Heart right ventricle (tissue), 16 donors: ENCODE measurements at regions not wholly inside any gene's neighbourhood (a gene's known extent, or its start where the extent isn't known, plus 50 kb on each side); places are given as distances from the start of the nearest gene placed in this dataset.

Experiments
- ATAC-seq, 8 donors: fragments of 200-7000 bp; cut with Tn5 transposase; one replicate each; pipeline ENCODE4 v1.9.1; 2020; ENCODE audit warnings: mild to moderate bottlenecking in 8 of 8, moderate library complexity in 8 of 8, moderate number of reproducible peaks in 1 of 8
- DNase-seq, 2 donors: peaks; one replicate each; pipeline ENCODE4 v3.0.0-alpha.2; 2020
- H3K27ac ChIP-seq, 10 donors: fragments of 200-600 bp; sonication (generic) in 2 of 10; one replicate each; pipeline versions ENCODE4 v1.5.0 to v1.8.0; 2020 to 2022; ENCODE audit warnings: mild to moderate bottlenecking in 3 of 10
- H3K27me3 ChIP-seq, 7 donors: fragments of 200-600 bp; one replicate each; pipeline ENCODE4 v1.8.0; 2021 to 2022; ENCODE audit warnings: mild to moderate bottlenecking in 2 of 7
- H3K36me3 ChIP-seq, 9 donors: fragments of 200-600 bp; sonication (generic) in 1 of 9; one replicate each; pipeline versions ENCODE4 v1.5.0 to v1.8.0; 2020 to 2022; ENCODE audit warnings: mild to moderate bottlenecking in 2 of 9
- H3K4me1 ChIP-seq, 9 donors: fragments of 200-600 bp; sonication (generic) in 1 of 9; one replicate each; pipeline versions ENCODE4 v1.5.0 to v1.8.0; 2020 to 2022; ENCODE audit warnings: mild to moderate bottlenecking in 4 of 9
- H3K4me3 ChIP-seq, 10 donors: fragments of 200-600 bp; sonication (generic) in 2 of 10; one replicate each; pipeline versions ENCODE4 v1.5.0 to v1.8.0; 2020 to 2022; ENCODE audit warnings: mild to moderate bottlenecking in 7 of 10, moderate library complexity in 2 of 10
- H3K9me3 ChIP-seq, 11 donors: fragments of 200-600 bp in 10 of 11; sonication (generic) in 2 of 11; one replicate each; pipeline versions ENCODE4 v1.5.0 to v1.8.0; 2013 to 2022; ENCODE audit warnings: mild to moderate bottlenecking in 2 of 11, control low read depth in 1 of 11, moderate library complexity in 1 of 11
- CTCF ChIP-seq, 9 donors: fragments of 200-600 bp; sonication (generic) in 2 of 9; IDR thresholded peaks; one replicate each; pipeline versions ENCODE4 v1.5.0 to v1.8.0; 2021 to 2022; ENCODE audit warnings: antibody characterized with exemption in 9 of 9, mild to moderate bottlenecking in 5 of 9, moderate library complexity in 1 of 9
- WGBS, 2 donors: extraction: QIAGEN DNeasy Blood & Tissue Kit; methylation state at CpG; one replicate each; pipeline ENCODE4 v1.1.7; 2013; ENCODE audit warnings: inconsistent platforms in 1 of 2; 5-methylcytosine and 5-hydroxymethylcytosine counted together
- intact Hi-C, 10 donors: fragments of 100-400 bp; cut with DNase I; formaldehyde crosslinking; loops; one replicate each; pipeline versions ENCODE4 v1.11.1 to v1.14.2; 2022
- donor health status: Arrhythmogenic right ventricular cardiomyopathy.
- donor health status: ischemic (EF 13 %, LVEDD 7.1; RV severe dilation, severe dysfunction).
- donor health status: healthy with polysubstance abuse.
- donor health status: DM: no; HTN: yes; CAD: no.
- donor health status: DM: no; HTN: no; CAD: no.
- donor health status: ischemic (EF 25% LVEDD 6.9; RV normal size, moderate dysfunction).
- donor health status: ischemic (EF 25% LVEDD 5.7; RV mildly dilated, moderate dysfunction).
- donor health status: healthy.
- donor health status: DM: yes; HTN: yes; CAD: no.
- donor health status: Ischemic cardiomyopathy.
- donor health status: ischemic (EF 35%, LVEDD 5.7; RV mildly dilated, moderate dysfunction).
- donor health status: nonischemic (EF 11% LVEDD 7.7; RV severe dilation, severe dysfunction).
- donor health status: DM: yes; HTN: yes; CAD: no.
- donor health status: PGD.
- donor health status: ischemic (EF 29% LVEDD 5.4; RV normal size, mild dysfunction).
- donor health status: nonischemic (EF 23%, LVEDD 6.1; RV moderate dilation, normal function).

DNA sequence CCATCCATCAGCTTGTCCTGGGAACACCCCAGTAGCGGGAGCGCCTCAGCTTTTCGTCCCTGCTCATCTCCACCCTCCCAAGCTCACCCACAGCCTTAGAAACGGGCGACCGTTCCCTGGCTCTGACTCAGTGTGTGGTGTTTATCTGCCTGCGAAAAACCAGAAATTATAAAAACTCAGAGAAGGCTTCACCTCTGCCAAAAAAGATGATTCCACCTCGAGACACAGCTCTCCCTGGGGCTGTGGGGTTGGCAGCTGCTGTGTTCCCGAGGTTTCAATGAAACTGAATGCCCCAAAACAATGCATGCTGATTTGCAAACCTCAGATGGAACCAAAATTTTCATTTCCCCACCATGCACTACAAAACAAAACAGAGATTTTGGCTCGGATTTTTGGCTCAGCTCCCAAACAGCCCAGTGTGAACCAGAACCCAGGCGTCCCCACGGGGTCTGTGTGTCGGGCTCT lies 62.4 kb upstream of the MED9 start:
- ATAC-seq, result peak in 3 of 8 donors; percentile 23 to 31 (median 25)
- DNase-seq, result peak in 1 of 2 donors; percentile 28
- Histone ChIP-seq H3K27me3 (no peaks in the 10 kb centered on the region), H3K4me1 (peaks cover 2 to 54% (median 35%) of the 10 kb centered on the region in 9 donors), H3K9me3 (no peaks in the 10 kb centered on the region), H3K36me3 (no peaks in the 10 kb centered on the region), H3K4me3 (peak overlapping the region in 1 of 10 donors; percentile 22), H3K27ac (peak overlapping the region in 7 of 10 donors; percentile 15 to 76 (median 56))
- 47 to 53% methylated on average over 13 of the region's 13 CpGs for WGBS, 2 donors
- intact Hi-C loops, result no loop called here
- TF ChIP-seq CTCF (IDR thresholded peaks at IDR 0.05), result no peak

GRCh38 chr17:17415006-17415405 lies 61.8 kb upstream of the MED9 start:
- Histone ChIP-seq H3K4me3 (no peak overlapping the region), H3K36me3 (no peaks in the 10 kb centered on the region), H3K4me1 (peaks cover 2 to 60% (median 41%) of the 10 kb centered on the region in 9 donors), H3K9me3 (no peaks in the 10 kb centered on the region), H3K27me3 (no peaks in the 10 kb centered on the region), H3K27ac (peak overlapping the region in 2 of 10 donors; percentile 69 to 76)
- no peak for TF ChIP-seq CTCF (IDR thresholded peaks at IDR 0.05)
- intact Hi-C loops, result loop anchor here in 3 of 10 donors (5.0 kb wide), 4 partner anchors 38 to 82 kb away; partner anchors contain the start of genes MED9 (in 2 of the 3) and RASD1 (in 1 of the 3)
- no peak for DNase-seq
- ATAC-seq, result no peak
- 91 to 93% methylated on average over 3 of the region's 3 CpGs for WGBS, 2 donors

- DNase-seq (no peak), ATAC-seq (peak in 2 of 8 donors; percentile 21 to 25)
- intact Hi-C loops, result loop anchor here in 3 of 10 donors (1.0 to 5.0 kb wide), 5 partner anchors 39 to 81 kb away; partner anchors contain the start of genes MED9 (in 2 of the 3) and RASD1 (in 2 of the 3)
- Histone ChIP-seq H3K9me3 (no peaks in the 10 kb centered on the region), H3K4me1 (peaks cover 2 to 69% (median 44%) of the 10 kb centered on the region in 9 donors), H3K4me3 (no peak overlapping the region), H3K36me3 (no peaks in the 10 kb centered on the region), H3K27me3 (no peaks in the 10 kb centered on the region), H3K27ac (peak overlapping the region in 9 of 10 donors; percentile 14 to 77 (median 71))
- no peak for TF ChIP-seq CTCF (IDR thresholded peaks at IDR 0.05)
- 91 to 98% methylated on average over 2 of the region's 2 CpGs for WGBS, 2 donors
Observed at GRCh38 chr17:17416007-17416399, 60.8 kb upstream of the MED9 start.

GRCh38 chr17:17416400-17417360 lies 60.1 kb upstream of the MED9 start:
- WGBS, 2 donors, result 79 to 81% methylated on average over 16 of the region's 16 CpGs
- no peaks in the 10 kb centered on the region for H3K27me3 ChIP-seq
- peak overlapping the region in 9 of 10 donors; percentile 14 to 77 (median 71) for H3K27ac ChIP-seq
- H3K9me3 ChIP-seq, result peaks cover 0 to 3% (median 0%) of the 10 kb centered on the region in 11 donors
- H3K4me3 ChIP-seq, result no peak overlapping the region
- H3K36me3 ChIP-seq, result no peaks in the 10 kb centered on the region
- DNase-seq (peak in 1 of 2 donors; percentile 23), ATAC-seq (peak in 7 of 8 donors; percentile 42 to 81 (median 64))
- peak in 1 of 9 donors; percentile 11 for TF ChIP-seq CTCF (IDR thresholded peaks at IDR 0.05)
- peaks cover 2 to 72% (median 46%) of the 10 kb centered on the region in 9 donors for H3K4me1 ChIP-seq
- intact Hi-C loops, result loop anchor here in 3 of 10 donors (1.0 to 5.0 kb wide), 5 partner anchors 39 to 81 kb away; partner anchors contain the start of genes MED9 (in 2 of the 3) and RASD1 (in 2 of the 3)
